SH-SY5Y (cell line): ENCODE measurements at regions not wholly inside any gene's neighbourhood (a gene's known extent, or its start where the extent isn't known, plus 50 kb on each side); places are given as distances from the start of the nearest gene placed in this dataset.

Experiments used
- GATA2 ChIP-seq: IDR thresholded peaks from 2 replicates; pipeline ENCODE4 v1.6.1; 2011; ENCODE audit warnings: mild to moderate bottlenecking, low read depth, low read length
- GATA3 ChIP-seq: IDR thresholded peaks from 2 replicates; pipeline ENCODE4 v1.6.1; 2011; ENCODE audit warnings: low read depth, mild to moderate bottlenecking, low read length, moderate library complexity

DNA sequence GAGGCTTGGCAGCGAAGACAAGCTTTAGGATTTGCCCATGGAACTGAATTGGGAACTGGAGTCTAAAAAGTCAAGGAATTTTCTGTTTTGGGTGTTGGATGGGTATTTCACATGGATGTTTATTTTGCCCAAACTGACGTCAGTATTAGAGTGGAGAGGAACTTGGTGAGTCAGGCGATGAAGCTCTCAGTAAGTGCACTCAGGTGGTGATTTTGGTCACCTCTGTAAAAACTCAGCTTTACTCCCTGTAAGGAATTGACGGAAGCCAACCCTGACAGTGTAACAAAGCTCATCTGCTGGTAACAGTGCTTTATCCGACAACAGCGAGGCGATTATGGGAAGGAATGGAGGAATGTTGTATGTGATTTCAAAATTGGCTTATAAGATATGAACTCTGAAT is 77.0 kb upstream of the PGRMC2 start:
- TF ChIP-seq GATA2 (no peak), GATA3 (no peak)
